GM12878 (cell line): ENCODE measurements at regions not wholly inside any gene's neighbourhood (a gene's known extent, or its start where the extent isn't known, plus 50 kb on each side); places are given as distances from the start of the nearest gene placed in this dataset.

Source experiments
- BCLAF1 ChIP-seq: fragments of 450-650 bp; IDR thresholded peaks from 2 replicates; pipeline ENCODE4 v1.6.1; 2017; ENCODE audit warnings: antibody characterized with exemption, mild to moderate bottlenecking, moderate library complexity
- NFIC ChIP-seq: IDR thresholded peaks from 2 replicates; pipeline ENCODE4 v1.6.1; 2012; ENCODE audit warnings: low read depth, mild to moderate bottlenecking, inconsistent platforms, low read length, moderate library complexity
- NFYB ChIP-seq: IDR thresholded peaks from 2 replicates; pipeline ENCODE4 v1.6.1; 2011; ENCODE audit warnings: low read depth, mild to moderate bottlenecking, low read length, improper control_type of control experiment, moderate library complexity; ENCODE audit not compliant: insufficient read depth
- RELB ChIP-seq: fragments of 450-650 bp; IDR thresholded peaks from 2 replicates; pipeline ENCODE4 v1.6.1; 2017; ENCODE audit warnings: low read depth, mild to moderate bottlenecking, moderate library complexity
- STAT1 ChIP-seq: fragments of 450-650 bp; conservative IDR thresholded peaks from 2 replicates; pipeline ENCODE4 v1.6.1; 2014; ENCODE audit warnings: antibody characterized with exemption, mild to moderate bottlenecking
- ZBTB4 ChIP-seq: fragments of 450-650 bp; formaldehyde crosslinking; IDR thresholded peaks from 2 replicates; pipeline ENCODE4 v1.4.0; 2022; ENCODE audit warnings: mild to moderate bottlenecking, moderate library complexity

- TF ChIP-seq ZBTB4 (CRISPR knock-in tag) (no peak), NFYB (no peak), NFIC (no peak), BCLAF1 (no peak), RELB (no peak), STAT1 (no peak)
Measured at GRCh38 chr10:130257897-130258296, 121.7 kb downstream of the GLRX3 start (continued).
